ENCODE measurements at regions not wholly inside any gene's neighbourhood (a gene's known extent, or its start where the extent isn't known, plus 50 kb on each side); places are given as distances from the start of the nearest gene placed in this dataset.

GRCh38 chr4:8728536-8729407, 136.2 kb downstream of the CPZ start:
- no peak for TF ChIP-seq EZH2 (IDR thresholded peaks at IDR 0.05; ENCODE audit: low read depth, low read length, severe bottlenecking)
- TF ChIP-seq SIN3A (conservative IDR thresholded peaks at IDR 0.05 in 1 of 2, IDR thresholded peaks at IDR 0.05 in 1 of 2; ENCODE audit: low read depth in 1 of 2, low read length in 2 of 2), result no peak
- no peak for TF ChIP-seq KDM5A (IDR thresholded peaks at IDR 0.05; ENCODE audit: low read length)
- TF ChIP-seq CTCF (IDR thresholded peaks at IDR 0.05; ENCODE audit: control extremely low read depth in 1 of 3, insufficient read depth in 1 of 3, low read depth in 1 of 3, low read length in 3 of 3), result no peak
- no peak for TF ChIP-seq SP1 (IDR thresholded peaks at IDR 0.05; ENCODE audit: low read depth, low read length)
- TF ChIP-seq MAX (IDR thresholded peaks at IDR 0.05), result no peak
- TF ChIP-seq EGR1 (IDR thresholded peaks at IDR 0.05; ENCODE audit: borderline replicate concordance, low read depth, low read length), result no peak
- no peak for TF ChIP-seq RBBP5 (IDR thresholded peaks at IDR 0.05; ENCODE audit: borderline replicate concordance, low read depth, low read length)
- TF ChIP-seq ATF2 (IDR thresholded peaks at IDR 0.05; ENCODE audit: low read length), result no peak
- no peak for TF ChIP-seq SRF (IDR thresholded peaks at IDR 0.05; ENCODE audit: low read depth, low read length)
- TF ChIP-seq USF2 (IDR thresholded peaks at IDR 0.05; ENCODE audit: low read length), result no peak
- no peak for TF ChIP-seq TAF1 (IDR thresholded peaks at IDR 0.05; ENCODE audit: low read depth, low read length)
- no peak for TF ChIP-seq ZNF274 (IDR thresholded peaks at IDR 0.05; ENCODE audit: borderline replicate concordance, extremely low read depth, low read length)

Data from H1 (cell line).